A673 (cell line): ENCODE measurements at regions not wholly inside any gene's neighbourhood (a gene's known extent, or its start where the extent isn't known, plus 50 kb on each side); places are given as distances from the start of the nearest gene placed in this dataset.

Experiments used
- CTCF ChIP-seq: fragments of 300-800, 200-600 bp; sonication (generic); conservative IDR thresholded peaks from 2 replicates; pipeline ENCODE4 v1.5.1; 2017; ENCODE audit warnings: low read depth, mild to moderate bottlenecking, antibody characterized with exemption, low read length, moderate library complexity, mixed read lengths
- EZH2 ChIP-seq: fragments of 200-600 bp; sonication (generic); IDR thresholded peaks from 2 replicates; pipeline ENCODE4 v1.6.1; 2017; ENCODE audit warnings: borderline replicate concordance, low read depth, mild to moderate bottlenecking, mixed read lengths, antibody characterized with exemption, low read length; ENCODE audit not compliant: poor library complexity, severe bottlenecking

DNA sequence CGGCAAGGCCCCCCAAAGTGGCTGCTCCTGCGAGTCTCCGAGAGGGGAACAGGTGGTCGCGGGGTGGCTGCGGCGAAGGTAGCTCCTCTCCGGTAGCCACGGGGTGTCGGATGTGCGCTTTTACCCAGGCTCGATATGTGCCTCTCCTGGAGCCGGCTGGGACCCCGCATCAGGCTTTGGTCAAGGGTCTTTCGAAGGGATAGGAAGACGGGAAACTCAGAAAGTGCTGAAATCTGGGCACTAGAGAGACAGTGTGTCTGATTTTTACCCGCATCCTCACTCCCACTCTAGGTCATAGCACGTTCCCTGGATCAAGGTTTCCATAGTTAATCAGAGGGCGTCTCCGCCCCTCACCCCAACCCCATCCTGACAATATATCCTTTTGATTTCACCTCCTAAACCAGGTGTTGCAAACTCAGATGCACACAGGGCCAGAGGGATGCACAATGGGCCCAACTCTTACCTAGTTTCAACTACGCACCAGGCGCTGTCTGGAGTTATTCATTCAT lies 156.9 kb downstream of the PTPN11 start:
- TF ChIP-seq CTCF, result no peak
- no peak for TF ChIP-seq EZH2
